ENCODE measurements at regions not wholly inside any gene's neighbourhood (a gene's known extent, or its start where the extent isn't known, plus 50 kb on each side); places are given as distances from the start of the nearest gene placed in this dataset.

DNA sequence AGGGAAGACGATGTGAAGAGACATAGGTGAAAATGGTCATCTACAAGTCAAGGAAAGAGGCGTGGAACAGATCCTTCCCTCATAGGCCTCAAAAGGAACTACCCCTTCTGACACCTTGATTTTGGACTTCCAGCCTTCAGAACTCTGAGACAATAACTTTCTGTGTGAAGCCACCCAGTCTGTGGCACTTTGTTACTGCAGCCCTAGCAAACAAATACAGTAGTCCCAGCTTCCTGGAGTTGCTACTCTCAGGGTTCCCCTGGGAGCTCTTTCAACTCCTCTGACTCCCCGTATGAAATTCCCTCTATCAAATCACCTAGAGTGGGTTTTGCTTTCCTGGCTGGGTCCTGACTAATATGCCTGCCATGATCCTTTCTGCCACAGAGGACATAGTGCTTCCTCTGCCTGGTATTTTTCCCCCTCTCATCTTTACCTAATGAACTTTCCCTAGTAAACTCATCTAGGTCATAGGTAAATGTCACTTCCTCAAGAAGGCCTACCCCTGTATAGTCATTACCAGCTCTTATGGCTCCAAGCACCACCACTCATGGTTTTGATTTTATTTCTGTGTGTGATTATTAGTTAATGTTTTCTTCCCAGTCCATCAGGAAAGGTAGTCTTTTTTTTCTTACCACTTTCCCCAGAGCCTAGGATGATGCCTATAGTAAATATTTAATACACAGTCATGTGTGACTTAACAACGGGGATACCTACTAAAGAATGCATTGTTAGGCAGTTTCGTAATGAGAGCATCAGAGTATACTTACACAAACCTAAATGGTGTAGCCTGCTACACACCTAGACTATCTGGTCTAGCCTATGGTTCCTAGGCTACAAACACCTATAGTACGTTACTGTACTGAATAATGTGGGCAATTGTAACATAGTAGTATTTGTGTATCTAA is 111.5 kb upstream of the LGALSL start:
- TF ChIP-seq, protein P1, sequence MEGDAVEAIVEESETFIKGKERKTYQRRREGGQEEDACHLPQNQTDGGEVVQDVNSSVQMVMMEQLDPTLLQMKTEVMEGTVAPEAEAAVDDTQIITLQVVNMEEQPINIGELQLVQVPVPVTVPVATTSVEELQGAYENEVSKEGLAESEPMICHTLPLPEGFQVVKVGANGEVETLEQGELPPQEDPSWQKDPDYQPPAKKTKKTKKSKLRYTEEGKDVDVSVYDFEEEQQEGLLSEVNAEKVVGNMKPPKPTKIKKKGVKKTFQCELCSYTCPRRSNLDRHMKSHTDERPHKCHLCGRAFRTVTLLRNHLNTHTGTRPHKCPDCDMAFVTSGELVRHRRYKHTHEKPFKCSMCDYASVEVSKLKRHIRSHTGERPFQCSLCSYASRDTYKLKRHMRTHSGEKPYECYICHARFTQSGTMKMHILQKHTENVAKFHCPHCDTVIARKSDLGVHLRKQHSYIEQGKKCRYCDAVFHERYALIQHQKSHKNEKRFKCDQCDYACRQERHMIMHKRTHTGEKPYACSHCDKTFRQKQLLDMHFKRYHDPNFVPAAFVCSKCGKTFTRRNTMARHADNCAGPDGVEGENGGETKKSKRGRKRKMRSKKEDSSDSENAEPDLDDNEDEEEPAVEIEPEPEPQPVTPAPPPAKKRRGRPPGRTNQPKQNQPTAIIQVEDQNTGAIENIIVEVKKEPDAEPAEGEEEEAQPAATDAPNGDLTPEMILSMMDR (IDR thresholded peaks at IDR 0.05; ENCODE audit: low read depth, low read length) = no peak
- peaks cover 12% of the 10 kb centered on the region for H3K27me3 ChIP-seq
- H3K27ac ChIP-seq = no peak overlapping the region
- H3K4me3 ChIP-seq = no peak overlapping the region
- no peaks in the 10 kb centered on the region for H3K36me3 ChIP-seq
- no peaks in the 10 kb centered on the region for H3K4me1 ChIP-seq (ENCODE audit: low read depth)
- DNase-seq (ENCODE audit: low read depth in 1 of 2, low spot score in 1 of 2) = no peak
- H3K9me3 ChIP-seq (ENCODE audit: low read depth) = no peaks in the 10 kb centered on the region

DNA sequence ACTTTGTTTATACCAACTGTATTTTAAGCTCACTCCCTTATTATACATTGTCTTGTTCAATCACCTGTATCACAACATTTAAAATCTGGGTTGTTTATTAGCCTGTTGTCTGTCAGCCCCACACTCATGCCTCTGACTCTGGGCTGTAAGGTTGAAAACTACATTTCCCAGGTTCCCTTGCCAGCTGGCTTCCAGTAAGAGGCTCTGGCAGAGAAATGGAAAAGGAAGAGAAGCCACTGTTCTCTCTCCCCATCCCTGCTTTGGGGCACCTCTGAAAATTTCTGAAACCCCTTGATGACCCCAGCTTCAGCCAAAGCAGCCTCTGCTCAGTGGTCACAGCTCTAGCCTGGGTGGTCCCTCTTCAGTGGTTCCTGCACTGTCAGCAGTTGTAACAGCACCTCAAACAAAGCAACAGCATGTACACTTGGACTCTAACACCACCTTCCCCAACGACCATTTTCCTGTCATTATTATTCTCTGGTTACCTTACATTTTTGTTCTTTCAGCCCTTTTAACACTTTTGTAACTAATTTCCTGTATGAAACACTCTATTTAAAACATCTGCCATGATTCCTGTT is 108.9 kb upstream of the LGALSL start:
- H3K4me1 ChIP-seq (ENCODE audit: low read depth) = no peaks in the 10 kb centered on the region

DNA sequence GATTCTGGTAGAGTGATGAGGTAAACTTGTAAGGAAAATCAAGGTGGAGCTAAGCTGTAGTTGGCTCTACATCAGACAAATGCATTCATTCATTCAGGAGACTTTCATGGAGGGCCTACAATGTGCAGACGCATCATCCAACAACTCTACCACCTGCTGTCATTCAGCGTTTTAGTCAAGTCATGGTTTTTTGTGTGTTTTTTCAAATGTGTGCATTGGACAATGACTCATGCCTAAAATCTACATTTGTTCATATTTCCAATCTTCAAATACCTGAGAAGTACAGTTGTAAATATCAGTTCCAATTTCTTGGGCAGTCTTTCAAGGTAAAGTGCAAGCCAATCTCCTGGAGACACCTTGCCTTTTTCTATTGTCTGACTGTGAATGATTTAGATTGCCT is 108.0 kb upstream of the LGALSL start:
- Histone ChIP-seq H3K27me3 (peaks cover 27% of the 10 kb centered on the region), H3K4me1 (ENCODE audit: low read depth) (no peaks in the 10 kb centered on the region), H3K36me3 (no peaks in the 10 kb centered on the region), H3K27ac (no peak overlapping the region), H3K4me3 (no peak overlapping the region), H3K9me3 (ENCODE audit: low read depth) (no peaks in the 10 kb centered on the region)
- TF ChIP-seq, protein P1 (IDR thresholded peaks at IDR 0.05; ENCODE audit: low read depth, low read length) = no peak
- DNase-seq (ENCODE audit: low read depth in 1 of 2, low spot score in 1 of 2) = no peak

More for the DNA sequence above, 108.9 kb upstream of the LGALSL start:
- TF ChIP-seq, protein P1 (IDR thresholded peaks at IDR 0.05; ENCODE audit: low read depth, low read length) = no peak
- Histone ChIP-seq H3K27ac (no peak overlapping the region), H3K9me3 (ENCODE audit: low read depth) (no peaks in the 10 kb centered on the region), H3K27me3 (peaks cover 27% of the 10 kb centered on the region), H3K36me3 (no peaks in the 10 kb centered on the region), H3K4me3 (no peak overlapping the region)
- DNase-seq (ENCODE audit: low read depth in 1 of 2, low spot score in 1 of 2) = no peak

DNA sequence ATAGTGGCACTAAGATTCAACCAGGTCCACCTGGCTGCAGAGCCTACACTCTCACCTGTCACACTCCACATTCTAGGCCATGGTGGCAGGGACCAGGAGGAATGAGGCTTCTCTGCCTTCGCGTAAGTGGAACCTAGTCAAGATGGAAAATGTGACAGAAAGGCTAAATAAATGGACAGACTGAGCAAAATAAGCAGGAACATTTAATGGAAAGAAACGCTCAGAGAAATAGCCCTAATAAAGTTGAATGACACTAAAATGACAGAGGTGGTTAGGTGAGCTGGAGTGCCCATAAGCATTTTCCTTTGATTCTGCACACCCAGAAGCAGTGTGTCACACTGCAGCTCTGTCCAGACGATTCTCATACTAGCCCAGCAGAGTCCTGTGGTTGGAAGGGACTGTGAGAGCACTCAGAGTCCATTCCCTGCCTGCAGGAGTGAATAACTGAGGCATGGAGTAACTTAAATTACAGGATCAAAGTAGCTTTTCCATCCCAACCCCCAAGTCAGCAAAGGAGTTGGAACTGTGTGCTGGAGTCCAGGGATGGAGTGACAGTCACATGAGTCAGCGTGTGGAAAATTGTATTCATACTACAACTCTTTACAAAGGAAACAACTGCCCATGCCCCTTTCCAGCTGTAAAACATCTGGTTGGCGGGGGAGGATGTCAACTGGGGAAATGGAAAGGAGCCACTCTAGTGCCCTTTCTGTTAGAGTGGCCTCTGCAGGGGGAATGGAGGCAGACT is 105.4 kb upstream of the LGALSL start:
- Histone ChIP-seq H3K4me1 (ENCODE audit: low read depth) (no peaks in the 10 kb centered on the region), H3K27ac (no peak overlapping the region), H3K4me3 (no peak overlapping the region), H3K36me3 (no peaks in the 10 kb centered on the region), H3K9me3 (ENCODE audit: low read depth) (no peaks in the 10 kb centered on the region), H3K27me3 (peaks cover 24% of the 10 kb centered on the region)
- TF ChIP-seq, protein P1 (IDR thresholded peaks at IDR 0.05; ENCODE audit: low read depth, low read length) = no peak
- DNase-seq (ENCODE audit: low read depth in 1 of 2, low spot score in 1 of 2) = peak in 1 of 2 donors; percentile 25

DNA sequence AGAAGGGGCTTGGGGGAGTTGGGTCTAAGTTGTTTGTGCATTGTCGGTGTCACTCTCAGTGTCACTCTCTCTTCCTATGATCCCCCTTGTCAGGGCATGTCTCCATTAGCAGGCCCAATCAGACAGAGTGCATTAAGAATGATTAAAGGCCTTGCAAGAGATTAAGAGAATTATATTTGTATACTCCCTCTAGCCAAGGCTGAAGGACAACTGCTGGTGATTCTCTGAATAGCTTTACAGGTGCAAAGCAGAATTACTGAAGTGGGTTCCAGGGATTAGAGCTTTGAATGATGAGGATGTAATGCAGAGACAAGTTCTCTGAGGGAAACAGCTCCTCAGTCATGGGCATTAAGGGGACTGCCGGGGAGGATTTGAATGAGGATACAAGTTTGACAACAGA is 104.8 kb upstream of the LGALSL start:
- no peaks in the 10 kb centered on the region for H3K4me1 ChIP-seq (ENCODE audit: low read depth)
- TF ChIP-seq, protein P1 (IDR thresholded peaks at IDR 0.05; ENCODE audit: low read depth, low read length) = no peak
- H3K27ac ChIP-seq = no peak overlapping the region
- no peak for DNase-seq (ENCODE audit: low read depth in 1 of 2, low spot score in 1 of 2)
- H3K36me3 ChIP-seq = no peaks in the 10 kb centered on the region
- no peak overlapping the region for H3K4me3 ChIP-seq
- H3K9me3 ChIP-seq (ENCODE audit: low read depth) = no peaks in the 10 kb centered on the region
- H3K27me3 ChIP-seq = peaks cover 24% of the 10 kb centered on the region
